ENCODE measurements at regions not wholly inside any gene's neighbourhood (a gene's known extent, or its start where the extent isn't known, plus 50 kb on each side); places are given as distances from the start of the nearest gene placed in this dataset.

DNA sequence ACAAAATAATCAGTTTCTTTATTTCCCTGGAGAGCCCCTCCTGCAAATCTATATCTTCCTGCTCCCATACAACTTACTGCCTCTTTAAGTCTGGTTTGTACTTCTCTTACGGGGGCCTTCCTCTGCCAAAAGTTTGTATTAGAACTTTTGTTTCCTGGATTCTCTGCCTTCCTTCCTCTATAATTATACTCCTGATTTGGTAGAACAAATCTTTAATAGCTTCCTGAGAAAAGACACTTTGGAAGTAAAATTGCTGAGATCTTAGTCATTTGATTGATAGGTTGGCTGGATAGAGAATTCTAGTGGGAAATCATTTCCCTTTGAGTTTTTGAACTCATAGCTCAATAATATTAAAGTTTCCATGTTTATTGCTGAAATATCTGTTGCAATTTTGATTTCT, 499.2 kb downstream of the RAB38 start:
- ChIA-PET POLR2A (no interaction called here), CTCF (no interaction called here)
- ATAC-seq (no peak), DNase-seq (ENCODE audit: low spot score) (no peak)
- H3K4me3 Mint-ChIP-seq: no peak overlapping the region
- TF ChIP-seq ZNF396 (CRISPR knock-in tag; IDR thresholded peaks at IDR 0.05; ENCODE audit: borderline replicate concordance): no peak
- no peak for TF ChIP-seq ZNF263 (CRISPR knock-in tag; IDR thresholded peaks at IDR 0.05; ENCODE audit: low read depth)
- TF ChIP-seq, protein P1, sequence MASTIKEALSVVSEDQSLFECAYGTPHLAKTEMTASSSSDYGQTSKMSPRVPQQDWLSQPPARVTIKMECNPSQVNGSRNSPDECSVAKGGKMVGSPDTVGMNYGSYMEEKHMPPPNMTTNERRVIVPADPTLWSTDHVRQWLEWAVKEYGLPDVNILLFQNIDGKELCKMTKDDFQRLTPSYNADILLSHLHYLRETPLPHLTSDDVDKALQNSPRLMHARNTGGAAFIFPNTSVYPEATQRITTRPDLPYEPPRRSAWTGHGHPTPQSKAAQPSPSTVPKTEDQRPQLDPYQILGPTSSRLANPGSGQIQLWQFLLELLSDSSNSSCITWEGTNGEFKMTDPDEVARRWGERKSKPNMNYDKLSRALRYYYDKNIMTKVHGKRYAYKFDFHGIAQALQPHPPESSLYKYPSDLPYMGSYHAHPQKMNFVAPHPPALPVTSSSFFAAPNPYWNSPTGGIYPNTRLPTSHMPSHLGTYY (CRISPR knock-in tag; IDR thresholded peaks at IDR 0.05): no peak
- TF ChIP-seq OVOL2 (CRISPR knock-in tag; IDR thresholded peaks at IDR 0.05; ENCODE audit: borderline replicate concordance): no peak
- no peak for TF ChIP-seq FOXK1 (CRISPR knock-in tag; IDR thresholded peaks at IDR 0.05)
- TF ChIP-seq, protein P2, sequence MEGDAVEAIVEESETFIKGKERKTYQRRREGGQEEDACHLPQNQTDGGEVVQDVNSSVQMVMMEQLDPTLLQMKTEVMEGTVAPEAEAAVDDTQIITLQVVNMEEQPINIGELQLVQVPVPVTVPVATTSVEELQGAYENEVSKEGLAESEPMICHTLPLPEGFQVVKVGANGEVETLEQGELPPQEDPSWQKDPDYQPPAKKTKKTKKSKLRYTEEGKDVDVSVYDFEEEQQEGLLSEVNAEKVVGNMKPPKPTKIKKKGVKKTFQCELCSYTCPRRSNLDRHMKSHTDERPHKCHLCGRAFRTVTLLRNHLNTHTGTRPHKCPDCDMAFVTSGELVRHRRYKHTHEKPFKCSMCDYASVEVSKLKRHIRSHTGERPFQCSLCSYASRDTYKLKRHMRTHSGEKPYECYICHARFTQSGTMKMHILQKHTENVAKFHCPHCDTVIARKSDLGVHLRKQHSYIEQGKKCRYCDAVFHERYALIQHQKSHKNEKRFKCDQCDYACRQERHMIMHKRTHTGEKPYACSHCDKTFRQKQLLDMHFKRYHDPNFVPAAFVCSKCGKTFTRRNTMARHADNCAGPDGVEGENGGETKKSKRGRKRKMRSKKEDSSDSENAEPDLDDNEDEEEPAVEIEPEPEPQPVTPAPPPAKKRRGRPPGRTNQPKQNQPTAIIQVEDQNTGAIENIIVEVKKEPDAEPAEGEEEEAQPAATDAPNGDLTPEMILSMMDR (IDR thresholded peaks at IDR 0.05): no peak
- no peak overlapping the region for H3K27ac Mint-ChIP-seq
- no peaks in the 10 kb centered on the region for H3K36me3 Mint-ChIP-seq
- peaks cover 14% of the 10 kb centered on the region for H3K9me3 Mint-ChIP-seq
- no peaks in the 10 kb centered on the region; the same call in 1 of the 2 replicates for H3K4me1 Mint-ChIP-seq
- H3K27me3 Mint-ChIP-seq (ENCODE audit: low read depth): no peaks in the 10 kb centered on the region

DNA sequence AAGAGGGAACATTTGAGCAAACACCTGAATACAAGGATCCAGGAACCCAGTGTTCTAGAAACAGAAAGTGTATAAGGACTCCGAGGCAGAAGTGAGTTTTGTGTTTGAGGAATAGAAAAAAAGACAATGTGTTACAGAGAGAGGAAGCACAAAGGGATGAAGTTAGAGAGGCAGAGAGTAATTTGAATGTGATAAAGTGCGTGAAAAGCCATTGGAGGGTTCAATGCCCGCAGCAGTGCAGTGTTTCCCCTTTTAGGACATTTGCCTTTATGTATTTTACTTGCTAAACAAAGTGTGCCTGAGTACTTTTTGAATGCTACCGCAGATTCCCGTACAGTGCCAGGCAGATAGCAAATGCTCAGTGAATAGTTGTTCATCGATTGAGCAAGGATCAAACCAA, 508.5 kb downstream of the RAB38 start:
- Mint-ChIP-seq H3K4me3 (no peak overlapping the region), H3K36me3 (no peaks in the 10 kb centered on the region), H3K9me3 (no peaks in the 10 kb centered on the region), H3K4me1 (0 out of 2 replicates have a peak, but pooled peaks cover 3% of the 10 kb centered on the region), H3K27me3 (ENCODE audit: low read depth) (no peaks in the 10 kb centered on the region), H3K27ac (no peak overlapping the region)
- no peak for DNase-seq (ENCODE audit: low spot score)
- ChIA-PET POLR2A (no interaction called here), CTCF (no interaction called here)
- ATAC-seq: no peak
- no peak for TF ChIP-seq MXD4 (CRISPR knock-in tag; IDR thresholded peaks at IDR 0.05; ENCODE audit: borderline replicate concordance)
- TF ChIP-seq, protein P3, sequence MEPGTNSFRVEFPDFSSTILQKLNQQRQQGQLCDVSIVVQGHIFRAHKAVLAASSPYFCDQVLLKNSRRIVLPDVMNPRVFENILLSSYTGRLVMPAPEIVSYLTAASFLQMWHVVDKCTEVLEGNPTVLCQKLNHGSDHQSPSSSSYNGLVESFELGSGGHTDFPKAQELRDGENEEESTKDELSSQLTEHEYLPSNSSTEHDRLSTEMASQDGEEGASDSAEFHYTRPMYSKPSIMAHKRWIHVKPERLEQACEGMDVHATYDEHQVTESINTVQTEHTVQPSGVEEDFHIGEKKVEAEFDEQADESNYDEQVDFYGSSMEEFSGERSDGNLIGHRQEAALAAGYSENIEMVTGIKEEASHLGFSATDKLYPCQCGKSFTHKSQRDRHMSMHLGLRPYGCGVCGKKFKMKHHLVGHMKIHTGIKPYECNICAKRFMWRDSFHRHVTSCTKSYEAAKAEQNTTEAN (CRISPR knock-in tag; IDR thresholded peaks at IDR 0.05): no peak

DNA sequence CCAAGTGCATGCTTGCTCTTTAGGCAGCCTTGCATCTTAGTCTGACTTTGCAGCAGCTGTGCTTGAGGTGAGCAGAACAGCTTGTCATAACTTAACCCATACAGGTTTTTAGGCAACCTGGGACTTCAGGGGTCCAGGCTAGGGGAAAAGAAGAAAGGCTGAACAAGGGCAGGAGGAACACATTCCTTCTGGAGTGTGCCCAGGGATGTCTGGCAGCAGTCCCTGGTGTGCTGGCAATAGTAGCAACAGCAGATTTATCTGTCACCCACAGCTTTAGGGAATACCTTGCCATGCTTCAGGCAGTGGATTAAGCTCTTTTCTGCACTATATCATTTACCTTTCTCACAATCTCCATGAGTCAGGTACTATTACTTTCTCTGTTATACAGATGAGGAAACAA, 513.0 kb downstream of the RAB38 start:
- ATAC-seq: no peak
- TF ChIP-seq ESRRA (CRISPR knock-in tag; IDR thresholded peaks at IDR 0.05; ENCODE audit: borderline replicate concordance) (no peak), CREB1 (CRISPR knock-in tag; IDR thresholded peaks at IDR 0.05) (no peak), CBFB (CRISPR knock-in tag; IDR thresholded peaks at IDR 0.05; ENCODE audit: low read depth) (no peak), ETV6 (CRISPR knock-in tag; IDR thresholded peaks at IDR 0.05) (no peak), NFE2L1 (CRISPR knock-in tag; IDR thresholded peaks at IDR 0.05) (no peak)
- TF ChIP-seq, protein P4, sequence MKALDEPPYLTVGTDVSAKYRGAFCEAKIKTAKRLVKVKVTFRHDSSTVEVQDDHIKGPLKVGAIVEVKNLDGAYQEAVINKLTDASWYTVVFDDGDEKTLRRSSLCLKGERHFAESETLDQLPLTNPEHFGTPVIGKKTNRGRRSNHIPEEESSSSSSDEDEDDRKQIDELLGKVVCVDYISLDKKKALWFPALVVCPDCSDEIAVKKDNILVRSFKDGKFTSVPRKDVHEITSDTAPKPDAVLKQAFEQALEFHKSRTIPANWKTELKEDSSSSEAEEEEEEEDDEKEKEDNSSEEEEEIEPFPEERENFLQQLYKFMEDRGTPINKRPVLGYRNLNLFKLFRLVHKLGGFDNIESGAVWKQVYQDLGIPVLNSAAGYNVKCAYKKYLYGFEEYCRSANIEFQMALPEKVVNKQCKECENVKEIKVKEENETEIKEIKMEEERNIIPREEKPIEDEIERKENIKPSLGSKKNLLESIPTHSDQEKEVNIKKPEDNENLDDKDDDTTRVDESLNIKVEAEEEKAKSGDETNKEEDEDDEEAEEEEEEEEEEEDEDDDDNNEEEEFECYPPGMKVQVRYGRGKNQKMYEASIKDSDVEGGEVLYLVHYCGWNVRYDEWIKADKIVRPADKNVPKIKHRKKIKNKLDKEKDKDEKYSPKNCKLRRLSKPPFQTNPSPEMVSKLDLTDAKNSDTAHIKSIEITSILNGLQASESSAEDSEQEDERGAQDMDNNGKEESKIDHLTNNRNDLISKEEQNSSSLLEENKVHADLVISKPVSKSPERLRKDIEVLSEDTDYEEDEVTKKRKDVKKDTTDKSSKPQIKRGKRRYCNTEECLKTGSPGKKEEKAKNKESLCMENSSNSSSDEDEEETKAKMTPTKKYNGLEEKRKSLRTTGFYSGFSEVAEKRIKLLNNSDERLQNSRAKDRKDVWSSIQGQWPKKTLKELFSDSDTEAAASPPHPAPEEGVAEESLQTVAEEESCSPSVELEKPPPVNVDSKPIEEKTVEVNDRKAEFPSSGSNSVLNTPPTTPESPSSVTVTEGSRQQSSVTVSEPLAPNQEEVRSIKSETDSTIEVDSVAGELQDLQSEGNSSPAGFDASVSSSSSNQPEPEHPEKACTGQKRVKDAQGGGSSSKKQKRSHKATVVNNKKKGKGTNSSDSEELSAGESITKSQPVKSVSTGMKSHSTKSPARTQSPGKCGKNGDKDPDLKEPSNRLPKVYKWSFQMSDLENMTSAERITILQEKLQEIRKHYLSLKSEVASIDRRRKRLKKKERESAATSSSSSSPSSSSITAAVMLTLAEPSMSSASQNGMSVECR (CRISPR knock-in tag; IDR thresholded peaks at IDR 0.05; ENCODE audit: borderline replicate concordance): no peak
- peaks cover 4% of the 10 kb centered on the region; the same call in 1 of the 2 replicates for H3K4me1 Mint-ChIP-seq

More for the DNA sequence above, 513.0 kb downstream of the RAB38 start:
- Mint-ChIP-seq H3K9me3 (peaks cover 11% of the 10 kb centered on the region), H3K4me3 (no peak overlapping the region), H3K27me3 (ENCODE audit: low read depth) (no peaks in the 10 kb centered on the region), H3K27ac (no peak overlapping the region), H3K36me3 (no peaks in the 10 kb centered on the region)
- DNase-seq (ENCODE audit: low spot score): no peak
- POLR2A ChIA-PET: no interaction called here
- CTCF ChIA-PET: no interaction called here
